Uterus (tissue), 3 donors: ENCODE measurements at regions not wholly inside any gene's neighbourhood (a gene's known extent, or its start where the extent isn't known, plus 50 kb on each side); places are given as distances from the start of the nearest gene placed in this dataset.

Source experiments
- DNase-seq, 2 donors: peaks; one replicate each; pipeline ENCODE4 v3.0.0-alpha.2; 2019 to 2020
- H3K27ac ChIP-seq, 2 donors: fragments of 200-600 bp; sonication (generic); 1 replicate in 1 of 2; 2 replicates in 1 of 2; pipeline ENCODE4 v1.5.1; 2016 to 2018
- H3K27me3 ChIP-seq, 2 donors: fragments of 200-600 bp; sonication (generic); one replicate each; pipeline ENCODE4 v1.5.1; 2018 to 2019; ENCODE audit warnings: control low read depth in 1 of 2
- H3K36me3 ChIP-seq, 2 donors: fragments of 200-600 bp; sonication (generic); one replicate each; pipeline ENCODE4 v1.5.1; 2019; ENCODE audit warnings: control low read depth in 1 of 2
- H3K4me1 ChIP-seq, 2 donors: fragments of 200-600 bp; sonication (generic); one replicate each; pipeline ENCODE4 v1.5.1; 2018 to 2019; ENCODE audit warnings: control low read depth in 1 of 2
- H3K4me3 ChIP-seq, 2 donors: fragments of 200-600 bp; sonication (generic); 1 replicate in 1 of 2; 2 replicates in 1 of 2; pipeline ENCODE4 v1.5.1; 2018 to 2019; ENCODE audit warnings: mild to moderate bottlenecking in 1 of 2
- H3K9me3 ChIP-seq, 2 donors: fragments of 200-600 bp; sonication (generic); one replicate each; pipeline ENCODE4 v1.5.1; 2019; ENCODE audit warnings: control low read depth in 1 of 2
- CTCF ChIP-seq, 4 experiments: fragments of 200-600 bp in 2 of 4; fragments of 450-650 bp in 2 of 4; sonication (generic) in 2 of 4; IDR thresholded peaks; one replicate each; pipeline ENCODE4 v1.5.1; 2016 to 2019; ENCODE audit warnings: antibody characterized with exemption in 4 of 4, mild to moderate bottlenecking in 2 of 4, moderate library complexity in 1 of 4
- POLR2A ChIP-seq, 2 donors: fragments of 450-650 bp; IDR thresholded peaks; one replicate each; pipeline ENCODE4 v1.6.1; 2016; ENCODE audit warnings: antibody characterized with exemption in 2 of 2, mild to moderate bottlenecking in 1 of 2, moderate library complexity in 1 of 2
- intact Hi-C: fragments of 100-400 bp; cut with DNase I; formaldehyde crosslinking; loops from one replicate; pipeline ENCODE4 v1.15.1; 2023; ENCODE audit warnings: low total_unique reads
- donor health status: DM: yes; HTN: yes; CAD: no.

- no peaks in the 10 kb centered on the region for H3K27me3 ChIP-seq
- peak overlapping the region; percentile 63 to 81 for H3K27ac ChIP-seq
- no peak for TF ChIP-seq CTCF (IDR thresholded peaks at IDR 0.05)
- no peak for TF ChIP-seq POLR2A (IDR thresholded peaks at IDR 0.05)
- DNase-seq: no peak
- peaks cover 9 to 12% of the 10 kb centered on the region in 2 donors for H3K4me1 ChIP-seq
- intact Hi-C loops: no loop called here
- no peaks in the 10 kb centered on the region for H3K36me3 ChIP-seq
- H3K9me3 ChIP-seq: no peaks in the 10 kb centered on the region
- H3K4me3 ChIP-seq: no peak overlapping the region
Observed at GRCh38 chr1:30196872-30197638, 526.3 kb downstream of the MATN1 start.

DNA sequence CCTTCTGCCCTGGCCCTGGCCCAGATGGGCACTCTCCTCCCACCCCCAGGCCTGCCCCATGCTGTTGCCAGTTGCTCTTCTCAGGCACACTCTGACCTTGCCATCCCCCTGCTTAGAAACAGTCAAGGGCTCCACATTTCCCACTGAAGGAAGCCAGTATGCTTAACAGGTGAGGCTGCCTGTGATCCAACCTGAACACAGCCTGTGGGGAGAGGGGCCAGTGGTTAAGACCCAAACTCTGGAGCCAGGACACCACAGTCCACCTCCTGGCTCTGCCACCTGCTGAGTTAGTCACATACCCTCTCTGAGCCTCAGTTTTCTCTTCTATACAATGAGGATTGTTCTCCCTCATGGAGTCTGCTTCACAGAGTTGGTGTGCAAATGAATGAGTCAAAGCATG lies 526.9 kb downstream of the MATN1 start:
- intact Hi-C loops: no loop called here
- Histone ChIP-seq H3K4me3 (no peak overlapping the region), H3K9me3 (no peaks in the 10 kb centered on the region), H3K36me3 (no peaks in the 10 kb centered on the region), H3K27me3 (no peaks in the 10 kb centered on the region), H3K4me1 (peaks cover 9 to 12% of the 10 kb centered on the region in 2 donors), H3K27ac (peak overlapping the region; percentile 63 to 81)
- no peak for TF ChIP-seq CTCF (IDR thresholded peaks at IDR 0.05)
- no peak for TF ChIP-seq POLR2A (IDR thresholded peaks at IDR 0.05)
- DNase-seq: no peak

DNA sequence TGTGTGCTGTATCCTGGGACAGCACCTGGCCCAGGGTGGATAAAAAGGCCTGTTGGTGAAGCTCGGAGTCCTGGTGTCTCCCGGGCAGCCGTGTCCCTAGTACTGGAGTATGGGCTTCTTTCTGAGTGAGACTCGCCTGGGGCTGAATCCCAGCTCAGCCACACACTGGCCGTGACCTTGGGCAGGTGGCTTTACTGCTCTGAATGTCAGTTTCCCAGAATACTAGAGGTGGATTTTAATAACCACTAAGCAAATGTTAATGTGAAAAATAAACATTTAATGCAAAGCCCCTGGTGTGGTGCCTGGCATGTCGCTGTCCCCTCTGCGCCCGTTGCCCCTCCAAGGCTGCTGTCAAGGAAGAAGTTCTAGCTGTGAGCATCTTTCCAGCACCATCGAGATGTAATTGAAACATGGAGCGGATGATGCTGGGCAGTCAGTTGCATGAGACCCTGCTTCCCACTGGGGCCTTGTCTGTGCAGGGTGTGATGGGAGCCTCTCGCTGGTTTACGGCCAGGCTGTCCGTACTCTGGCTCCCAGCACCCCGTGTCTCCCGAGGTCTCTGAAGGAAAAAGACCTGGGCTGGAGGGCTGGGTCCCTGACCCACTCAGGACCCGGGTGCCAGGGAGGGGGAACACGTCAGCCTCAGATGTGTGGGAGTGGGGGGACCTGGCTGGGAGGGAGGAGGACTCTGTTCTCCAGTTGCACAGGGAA lies 527.8 kb downstream of the MATN1 start:
- intact Hi-C loops: no loop called here
- Histone ChIP-seq H3K36me3 (no peaks in the 10 kb centered on the region), H3K4me1 (peaks cover 9 to 12% of the 10 kb centered on the region in 2 donors), H3K27me3 (no peaks in the 10 kb centered on the region), H3K27ac (peak overlapping the region; percentile 63 to 81), H3K9me3 (no peaks in the 10 kb centered on the region), H3K4me3 (no peak overlapping the region)
- no peak for TF ChIP-seq POLR2A (IDR thresholded peaks at IDR 0.05)
- no peak for TF ChIP-seq CTCF (IDR thresholded peaks at IDR 0.05)
- DNase-seq: no peak

DNA sequence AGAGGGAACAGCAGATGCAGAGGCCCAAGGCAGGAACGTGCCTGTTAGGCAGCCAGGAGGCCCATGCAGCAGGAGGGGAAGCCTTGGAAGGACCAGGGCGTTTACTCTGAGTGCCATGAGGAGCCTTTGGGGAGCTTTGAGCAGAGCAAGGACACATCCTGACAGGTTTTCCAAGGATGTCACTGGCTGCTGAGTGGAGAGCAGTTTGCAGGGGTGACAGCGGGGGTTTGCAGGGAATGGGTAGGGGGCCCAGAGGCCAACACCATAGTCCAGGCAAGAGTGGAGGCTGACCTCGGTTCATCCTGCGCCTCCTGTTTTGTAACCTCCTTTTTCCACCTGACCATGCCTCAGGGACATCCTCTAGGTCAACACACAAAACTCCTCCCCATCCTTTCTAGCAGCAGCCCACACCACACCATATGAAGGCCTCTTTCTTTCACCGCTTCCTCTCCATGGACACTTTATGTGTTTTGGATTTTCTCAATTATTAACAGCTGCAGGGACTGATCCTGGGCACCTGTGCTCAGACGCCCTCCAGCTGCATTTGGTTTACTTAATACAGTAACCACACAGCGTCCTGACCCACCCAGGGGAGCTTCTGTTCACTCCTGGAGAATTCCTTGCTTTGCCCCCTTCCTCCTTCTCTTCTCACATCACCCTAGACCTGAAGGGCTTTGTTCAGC lies 528.5 kb downstream of the MATN1 start:
- no peak for DNase-seq
- intact Hi-C loops: no loop called here
- peaks cover 9 to 12% of the 10 kb centered on the region in 2 donors for H3K4me1 ChIP-seq

More for the DNA sequence above, 528.5 kb downstream of the MATN1 start:
- Histone ChIP-seq H3K9me3 (no peaks in the 10 kb centered on the region), H3K36me3 (no peaks in the 10 kb centered on the region), H3K4me3 (no peak overlapping the region), H3K27ac (peak overlapping the region in 1 of 2 donors; percentile 81), H3K27me3 (no peaks in the 10 kb centered on the region)
- TF ChIP-seq CTCF (IDR thresholded peaks at IDR 0.05) (no peak), POLR2A (IDR thresholded peaks at IDR 0.05) (no peak)
